ENCODE measurements at regions not wholly inside any gene's neighbourhood (a gene's known extent, or its start where the extent isn't known, plus 50 kb on each side); places are given as distances from the start of the nearest gene placed in this dataset.
"Not testable (repeated sequence)": the region's sequence is repeated elsewhere in the genome, so short reads cannot be mapped to it uniquely, and the experiment has no call there.

DNA sequence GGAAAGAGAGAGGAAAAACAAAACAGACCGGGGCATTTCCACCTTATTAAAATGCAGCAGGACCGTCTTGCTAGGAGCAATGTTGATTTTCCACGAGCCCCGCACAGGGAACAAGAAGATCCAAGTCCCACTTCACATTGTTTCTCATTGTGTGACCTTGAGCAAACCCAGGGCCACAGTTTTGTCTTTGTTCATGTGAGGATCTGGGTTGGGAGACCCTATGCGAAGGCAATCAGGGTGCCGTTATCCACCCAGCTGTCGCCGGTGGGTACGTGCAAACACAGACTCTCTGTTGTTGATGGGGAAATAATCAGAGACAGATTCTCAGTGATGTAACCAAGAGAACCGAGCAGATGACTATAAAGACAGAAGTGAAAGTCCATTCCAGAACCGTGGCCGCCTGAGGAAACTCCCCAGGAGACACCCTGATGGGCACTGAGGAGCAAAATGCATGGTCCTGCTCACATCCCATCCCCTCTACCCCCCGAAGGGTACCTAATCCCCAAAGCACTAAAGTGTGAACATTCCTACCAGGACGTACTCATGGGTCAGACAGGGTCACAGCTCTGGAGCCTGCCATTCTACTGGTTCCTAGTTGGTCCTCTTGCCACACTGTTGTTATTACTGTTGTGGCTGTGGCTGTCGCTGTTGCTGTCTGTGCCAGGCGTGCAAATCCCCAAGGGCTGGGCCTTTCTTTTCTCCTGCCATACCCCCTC, 102.7 kb upstream of the RBPJ start:
- DNase-seq: no peak

DNA sequence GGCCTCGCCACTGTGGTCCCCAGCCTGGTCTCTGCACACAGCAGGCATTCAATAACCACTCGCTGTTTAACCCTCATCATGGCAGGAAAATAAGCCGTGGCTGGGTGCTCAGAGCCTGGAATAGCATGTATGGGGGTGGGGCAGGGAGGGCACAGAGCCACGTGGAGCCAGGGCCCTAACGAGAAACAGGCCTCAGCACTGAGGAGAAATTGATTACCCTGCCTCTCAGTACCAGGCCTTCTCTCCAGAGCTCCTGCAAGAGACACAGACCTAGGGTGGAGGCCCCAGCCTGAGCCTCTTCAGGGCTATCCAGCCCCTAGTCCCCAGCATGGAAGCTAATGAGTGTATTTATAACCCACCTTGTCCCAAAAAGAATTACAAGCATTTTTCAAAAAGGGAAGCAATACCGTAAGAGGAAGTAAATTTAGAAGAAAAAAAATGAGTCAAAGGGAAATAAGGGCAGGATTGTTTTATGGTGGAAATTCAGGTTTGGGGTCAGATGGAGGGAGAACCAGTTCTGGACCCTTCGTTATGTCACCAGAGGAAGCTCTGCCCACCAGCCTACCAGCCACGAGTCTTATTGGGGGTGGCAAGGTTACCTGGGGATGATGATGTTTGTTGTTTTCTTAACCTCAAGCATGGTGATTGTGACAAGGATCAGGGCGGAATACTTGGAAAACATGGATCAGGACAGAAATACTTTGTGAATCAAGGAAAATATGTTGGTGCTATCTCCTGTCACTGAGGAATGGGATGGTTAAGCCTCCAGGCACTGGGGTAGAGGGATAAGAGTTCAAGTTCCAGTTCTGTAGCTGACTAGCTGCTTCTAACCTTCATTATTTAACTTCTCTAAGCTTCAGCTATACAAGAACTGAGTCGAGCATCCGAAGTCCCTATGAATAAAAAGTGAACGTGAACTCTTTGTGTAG, 101.9 kb upstream of the RBPJ start:
- DNase-seq: no peak

DNA sequence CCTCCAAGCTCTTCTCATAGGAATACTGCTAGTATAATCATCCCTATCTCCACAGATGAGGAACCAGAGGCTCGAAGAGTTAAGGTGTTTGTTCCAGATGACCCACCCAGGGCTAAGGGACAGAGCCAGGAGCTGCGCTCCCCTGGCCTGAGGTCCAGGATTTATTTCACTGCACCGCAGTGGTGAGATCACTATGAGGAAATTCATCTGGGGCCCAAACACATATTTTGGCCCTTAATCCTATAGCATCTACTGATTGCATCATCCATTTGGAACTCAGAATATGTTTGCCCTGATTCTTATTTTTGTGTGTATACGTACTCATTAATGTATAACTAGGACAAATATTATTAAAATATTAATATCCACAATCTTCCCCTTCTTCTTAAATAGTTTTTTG, 100.1 kb upstream of the RBPJ start:
- DNase-seq: no peak

DNA sequence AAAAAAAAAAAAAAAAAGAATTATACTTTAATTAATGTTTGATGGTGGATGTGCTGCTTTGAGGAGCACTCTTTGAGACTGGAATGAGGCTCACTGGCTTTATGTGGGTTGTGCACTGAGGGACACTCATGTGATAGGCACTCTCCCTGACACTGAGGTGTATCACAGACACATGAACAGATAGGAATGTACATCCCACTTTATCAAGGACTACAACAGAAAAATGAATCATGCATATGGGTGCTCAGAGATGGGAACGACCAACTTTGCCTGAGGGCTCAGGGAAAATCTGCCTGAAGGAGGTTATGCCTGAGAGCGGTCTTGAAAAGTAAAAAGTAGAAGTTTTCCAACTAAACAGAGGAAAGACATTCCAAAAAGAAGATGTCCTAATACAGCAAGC, 97.7 kb upstream of the RBPJ start:
- no peak for DNase-seq

DNA sequence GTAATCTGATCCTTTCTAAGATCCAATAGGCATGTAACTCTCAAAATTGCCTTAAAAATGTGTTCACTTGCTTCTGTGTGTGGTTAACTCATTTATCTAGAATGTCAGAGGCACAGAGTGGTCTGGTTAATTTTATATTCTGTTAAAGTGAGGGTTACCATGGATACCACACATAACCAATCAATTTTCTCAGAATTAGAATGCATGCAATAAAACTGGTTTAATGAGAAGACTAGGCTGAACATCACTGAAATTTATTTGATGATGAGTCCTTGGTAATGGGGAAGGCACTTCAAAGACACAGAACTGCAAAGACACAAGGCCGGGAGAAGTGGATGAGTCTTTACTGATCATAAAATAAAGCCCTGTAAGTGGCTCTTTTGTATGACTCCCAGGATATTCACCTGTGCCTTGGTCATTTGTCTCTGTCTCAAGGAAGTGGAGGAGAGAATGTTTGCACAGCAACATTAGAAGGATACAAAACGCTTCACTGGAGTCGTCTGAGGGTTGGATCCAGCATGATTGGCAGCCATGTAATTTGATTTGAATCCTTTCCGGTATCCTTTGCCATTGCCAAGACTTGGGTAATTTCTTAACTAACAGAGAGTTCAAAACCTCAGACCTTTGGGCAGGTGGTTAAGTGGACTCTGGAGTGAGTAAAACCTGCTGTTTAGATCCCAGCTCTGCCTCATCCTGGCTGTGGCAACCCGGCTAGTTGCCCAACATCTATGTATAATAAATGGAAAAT, 94.0 kb upstream of the RBPJ start:
- no peak for DNase-seq

DNA sequence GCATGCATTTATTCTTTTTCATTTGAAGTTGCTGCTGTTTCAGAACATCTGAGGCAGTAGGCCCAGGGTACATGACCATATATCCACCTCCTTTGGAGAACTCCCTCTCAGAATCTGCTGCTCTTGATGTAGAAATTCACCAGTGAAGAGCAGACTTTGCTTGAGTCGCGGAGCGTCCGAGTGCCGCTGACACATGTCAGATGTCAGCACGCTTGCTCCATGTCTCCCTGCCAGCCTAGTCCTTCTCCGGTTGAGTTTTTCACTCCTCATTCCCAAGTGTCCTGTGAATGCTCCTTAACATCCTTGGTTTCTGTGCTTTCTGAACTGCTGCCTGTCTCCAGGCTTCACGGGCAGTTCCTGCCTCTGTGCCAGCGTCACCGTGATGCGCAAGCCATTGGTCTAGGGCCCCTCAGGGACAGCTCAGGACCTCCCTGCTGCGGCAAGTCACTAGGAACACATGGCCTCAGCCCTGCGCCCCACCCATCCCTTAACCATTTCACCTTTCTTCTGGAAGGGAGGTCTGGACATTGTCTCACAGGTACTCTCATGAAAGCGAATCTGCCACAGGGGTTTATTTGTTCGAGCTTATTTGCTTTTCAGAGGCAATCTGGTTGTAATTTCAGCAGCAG, 93.1 kb upstream of the RBPJ start:
- DNase-seq: no peak

DNA sequence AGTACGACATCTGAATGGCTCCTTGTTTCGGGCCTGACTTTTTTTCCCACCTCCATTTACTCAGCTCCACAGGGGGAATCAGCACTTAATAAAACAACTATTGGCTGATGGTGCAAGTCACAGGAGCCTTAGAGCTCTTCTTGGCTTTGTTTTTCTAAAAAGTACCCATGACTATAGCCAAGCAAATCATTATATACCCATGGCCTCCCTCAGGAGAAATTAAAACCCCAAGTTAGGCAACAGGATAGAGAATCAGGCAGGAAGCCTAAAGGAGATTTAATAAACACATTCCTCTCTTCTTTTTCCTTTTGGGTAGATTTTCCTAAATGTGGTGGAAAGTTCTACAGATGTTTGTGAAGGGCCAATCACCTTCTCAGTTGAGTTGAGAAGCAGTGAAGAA, 91.9 kb upstream of the RBPJ start:
- DNase-seq: no peak

DNA sequence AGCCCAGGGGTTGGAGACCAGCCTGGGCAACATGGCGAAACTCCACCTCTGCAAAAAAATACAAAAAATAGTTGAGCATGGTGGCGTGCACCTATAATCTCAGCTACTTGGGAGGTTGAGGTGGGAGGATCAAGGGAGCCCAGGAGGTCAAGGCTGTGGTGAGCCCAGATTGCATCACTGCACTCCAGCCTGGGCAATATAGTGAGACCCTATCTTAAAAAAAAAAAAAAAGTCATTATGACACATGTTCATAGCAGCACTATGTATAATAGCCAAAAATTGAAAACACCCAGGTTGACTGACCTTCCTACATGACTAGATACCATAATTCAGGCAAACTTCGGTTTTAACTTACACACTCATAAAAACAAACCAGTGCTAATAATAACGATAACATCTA, 90.8 kb upstream of the RBPJ start:
- DNase-seq: no peak

DNA sequence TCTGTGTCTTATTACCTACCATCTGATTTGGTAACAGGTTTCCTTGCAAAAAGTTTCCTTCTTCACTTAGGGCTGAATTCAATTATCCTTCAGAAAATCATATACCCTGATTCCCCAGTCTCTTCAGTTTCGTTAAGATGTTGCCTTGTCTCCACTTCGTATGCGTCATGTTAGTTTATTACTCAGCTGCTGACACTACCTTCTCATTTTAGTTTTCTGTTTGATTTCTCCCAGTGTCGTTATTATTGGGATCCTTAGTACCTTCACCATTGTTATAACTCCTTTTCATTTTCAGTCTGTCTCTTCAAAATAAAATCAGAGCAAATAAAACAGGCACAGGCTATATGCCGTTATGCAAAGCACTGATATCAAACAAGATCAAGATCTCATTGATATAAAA, 87.5 kb upstream of the RBPJ start:
- no peak for DNase-seq

DNA sequence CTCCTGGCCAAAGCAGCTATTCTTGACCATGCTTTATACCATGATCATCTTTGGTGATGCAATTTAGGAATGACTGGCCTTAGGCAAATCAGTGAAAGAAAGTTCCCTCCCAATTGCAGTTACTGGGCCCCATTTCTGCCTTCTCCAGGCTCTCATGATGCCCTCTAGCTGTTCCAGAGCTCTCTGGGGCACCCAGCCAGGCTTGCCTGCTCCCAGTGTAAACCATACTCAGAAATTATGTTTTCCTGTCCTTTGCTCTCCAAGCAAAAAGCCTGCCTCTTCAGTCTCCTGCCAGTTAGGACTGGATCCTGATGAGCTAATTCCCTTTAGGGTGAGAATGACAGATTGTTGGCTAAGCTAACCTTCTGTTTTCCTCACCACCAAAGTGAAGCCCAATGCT, 85.3 kb upstream of the RBPJ start:
- DNase-seq: no peak

DNA sequence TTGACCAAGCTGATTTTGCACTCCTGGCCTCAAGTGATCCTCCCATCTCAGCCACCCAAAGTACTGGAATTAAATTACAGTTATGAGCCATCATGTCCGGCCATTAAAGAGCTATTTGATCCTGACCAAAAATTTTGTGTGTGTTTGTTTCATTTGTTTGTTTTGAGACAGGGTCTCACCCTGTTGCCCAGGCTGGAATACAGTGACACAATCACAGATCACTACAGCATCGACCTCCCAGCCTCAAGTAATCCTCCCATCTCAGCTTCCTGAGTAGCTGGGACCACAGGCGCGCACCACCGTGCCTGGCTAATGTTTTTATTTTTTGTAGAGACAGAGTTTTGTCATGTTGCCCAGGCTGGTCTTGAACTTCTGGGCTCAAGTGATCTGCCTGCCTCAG, 82.9 kb upstream of the RBPJ start:
- no peak for DNase-seq

DNA sequence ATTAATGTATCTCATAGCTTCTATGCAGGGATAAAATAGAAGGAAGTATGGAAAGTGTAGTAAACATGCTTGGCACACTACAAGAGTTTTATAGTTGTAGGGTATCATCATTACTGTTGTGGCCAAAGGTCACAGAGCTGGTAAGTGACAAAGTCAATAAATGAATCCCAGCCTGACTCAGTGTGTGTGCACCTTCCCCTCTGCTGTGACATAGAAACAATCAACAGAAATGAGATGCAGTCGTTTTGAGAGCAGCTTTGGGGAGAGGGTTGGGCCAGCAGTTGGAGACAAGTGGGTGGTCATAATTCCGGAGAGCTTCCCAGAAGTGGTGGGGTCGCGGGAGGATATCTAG, 82.4 kb upstream of the RBPJ start:
- DNase-seq: no peak

DNA sequence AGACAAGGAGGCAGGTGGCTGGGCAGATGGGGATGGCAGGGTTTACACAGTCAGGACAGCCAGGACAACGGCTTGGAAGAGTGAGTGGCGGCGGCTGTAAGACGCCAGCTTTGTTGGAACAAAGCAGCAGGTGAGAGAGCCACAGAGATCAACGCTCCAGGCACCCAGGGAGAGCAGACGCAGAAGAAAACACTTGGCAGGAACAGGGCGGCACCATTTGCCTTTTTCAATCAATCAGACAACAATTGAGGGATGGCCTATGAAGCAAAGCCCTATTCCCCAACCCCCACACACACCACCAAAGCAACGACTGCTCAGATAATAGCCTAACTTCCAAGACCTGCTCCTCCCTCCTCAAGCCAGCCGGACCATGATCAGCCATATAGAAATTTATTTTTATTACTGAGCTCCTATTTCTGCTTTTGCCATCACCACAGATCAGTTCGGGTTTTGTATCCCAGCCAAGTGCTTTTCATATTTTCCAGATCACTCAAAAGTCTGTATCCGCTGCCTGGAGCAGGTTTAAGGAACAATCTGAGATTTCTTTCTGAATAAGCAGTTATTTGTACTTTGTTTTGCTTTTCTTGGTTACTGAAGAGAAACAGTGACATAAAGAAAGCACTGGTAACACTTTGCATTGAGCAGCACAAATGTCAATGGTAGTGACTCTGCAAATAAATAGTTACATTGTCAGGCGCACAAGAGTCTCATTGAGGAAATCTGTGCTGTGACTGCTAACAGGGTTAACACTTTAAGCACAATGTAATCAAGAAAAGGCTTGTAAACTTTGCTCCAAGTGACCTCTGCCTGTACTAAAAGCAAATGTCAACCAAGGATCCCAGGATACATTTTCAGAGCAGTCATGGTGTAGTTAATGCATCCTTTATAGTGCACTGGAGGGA, 81.8 kb upstream of the RBPJ start:
- DNase-seq: no peak

DNA sequence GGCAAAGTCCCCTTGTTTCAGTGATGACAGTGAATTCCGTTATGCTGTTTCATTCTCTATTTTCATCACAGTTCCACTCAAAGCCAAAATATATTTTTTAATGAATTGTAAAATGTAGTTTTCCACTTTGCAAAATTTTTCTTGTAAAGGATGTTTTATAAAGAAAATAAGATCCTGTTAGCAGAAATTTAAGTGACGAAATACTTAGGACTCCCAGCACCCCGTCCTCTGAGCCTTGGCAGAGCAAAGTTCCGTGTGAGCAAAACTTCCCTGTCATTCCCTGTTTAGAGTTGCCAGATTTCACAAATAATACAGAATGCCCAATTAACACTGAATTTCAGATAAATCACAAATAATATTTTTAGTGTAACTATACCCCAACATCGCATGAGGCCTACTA, 81.0 kb upstream of the RBPJ start:
- no peak for DNase-seq

DNA sequence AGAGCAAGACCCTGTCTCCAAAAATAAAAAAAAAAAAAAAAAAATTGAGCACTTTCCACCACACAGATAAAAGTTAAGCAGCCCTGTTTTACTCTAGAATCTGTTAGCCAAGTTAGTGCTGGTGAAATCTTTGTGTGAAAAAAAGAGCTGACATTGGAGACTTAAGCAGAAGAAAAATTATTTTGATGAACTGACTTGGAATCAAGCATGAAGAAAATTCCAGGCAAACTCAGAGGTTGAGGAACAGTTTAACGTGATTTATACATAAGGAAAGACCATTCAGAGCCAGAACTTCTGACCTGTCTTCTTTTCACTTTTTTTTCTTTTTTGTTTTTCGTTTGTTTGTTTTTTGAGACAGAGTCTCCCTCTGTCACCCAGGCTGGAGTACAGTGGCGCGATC, 79.6 kb upstream of the RBPJ start:
- DNase-seq: no peak

DNA sequence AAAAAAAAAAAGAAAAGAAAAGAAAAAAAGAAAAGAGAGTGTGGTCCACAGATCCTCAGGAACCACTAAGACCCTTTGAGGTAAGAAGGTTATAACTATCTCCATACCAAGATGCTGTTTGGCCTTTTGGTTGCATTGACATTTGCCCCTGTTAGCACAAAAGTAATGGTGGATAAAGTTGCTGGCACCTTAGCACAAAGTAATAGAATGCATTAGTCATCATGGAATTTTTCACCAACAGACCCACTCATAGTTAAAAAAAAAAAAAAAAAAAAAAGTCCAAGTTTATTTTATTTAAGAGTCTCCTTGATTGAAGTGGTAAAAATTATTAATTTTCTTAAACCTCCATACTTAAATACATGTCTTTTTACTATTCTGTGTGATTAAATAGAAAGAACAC, 78.4 kb upstream of the RBPJ start:
- DNase-seq: no peak

DNA sequence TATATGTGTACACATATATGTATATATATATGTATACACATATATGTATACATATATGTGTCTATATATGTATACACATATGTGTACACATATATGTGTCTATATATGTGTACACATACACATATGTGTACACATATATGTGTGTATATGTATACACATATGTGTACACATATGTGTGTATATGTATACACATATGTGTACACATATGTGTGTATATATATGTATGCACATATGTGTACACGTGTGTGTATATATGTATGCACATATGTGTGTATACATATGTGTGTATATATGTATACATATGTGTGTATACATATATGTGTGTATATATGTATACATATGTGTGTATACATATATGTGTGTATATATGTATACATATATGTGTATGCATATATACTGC, 76.7 kb upstream of the RBPJ start:
- DNase-seq: not testable (repeated sequence)

DNA sequence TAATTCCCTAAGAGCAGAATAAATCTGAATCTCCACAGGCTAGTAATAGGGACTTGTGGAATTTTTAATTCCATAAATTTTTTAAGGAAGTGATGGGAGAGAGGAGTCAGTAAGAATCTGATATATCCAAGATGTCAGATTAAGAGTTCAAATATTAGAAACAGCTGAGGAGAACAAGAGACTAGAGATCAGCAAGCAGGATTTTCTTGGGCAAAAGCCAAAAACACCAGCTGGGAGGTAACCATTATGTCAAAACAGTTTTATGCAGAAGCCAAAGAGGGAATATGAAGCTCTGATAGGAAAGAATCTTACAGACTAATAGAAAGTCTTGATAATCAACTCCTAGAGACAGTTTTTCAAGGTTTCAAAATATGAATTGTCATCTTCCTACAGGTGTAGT, 72.2 kb upstream of the RBPJ start:
- DNase-seq: no peak

DNA sequence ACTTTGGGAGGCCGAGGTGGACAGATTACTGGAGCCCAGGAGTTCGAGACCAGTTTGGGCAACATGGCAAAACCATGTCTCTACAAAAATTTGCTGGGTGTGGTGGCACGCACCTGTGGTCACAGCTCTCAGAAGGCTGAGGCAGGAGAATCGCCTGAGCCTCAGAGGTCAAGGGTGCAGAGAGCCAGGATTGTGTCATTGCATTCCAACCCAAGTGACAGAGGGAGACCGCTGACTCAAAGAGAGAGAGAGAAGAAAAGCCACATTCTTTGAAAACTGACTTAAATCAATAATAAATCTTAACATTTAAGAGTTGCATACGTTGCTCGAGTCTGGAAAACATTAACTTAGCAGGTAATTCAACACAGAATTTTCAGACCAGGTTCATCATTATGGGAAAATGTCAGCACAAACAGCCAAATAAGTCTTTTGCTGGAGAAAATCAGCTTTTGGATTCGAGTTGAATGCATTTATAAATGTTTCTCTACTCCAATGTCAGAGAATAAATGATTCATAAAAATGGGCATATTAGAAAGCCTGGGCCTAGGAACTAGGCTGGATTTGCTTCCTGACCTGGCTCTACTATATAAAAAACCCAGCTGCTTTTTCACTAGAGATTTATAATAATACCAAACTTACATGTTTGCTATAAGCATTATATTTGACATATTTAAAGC, 68.3 kb upstream of the RBPJ start:
- DNase-seq: no peak

DNA sequence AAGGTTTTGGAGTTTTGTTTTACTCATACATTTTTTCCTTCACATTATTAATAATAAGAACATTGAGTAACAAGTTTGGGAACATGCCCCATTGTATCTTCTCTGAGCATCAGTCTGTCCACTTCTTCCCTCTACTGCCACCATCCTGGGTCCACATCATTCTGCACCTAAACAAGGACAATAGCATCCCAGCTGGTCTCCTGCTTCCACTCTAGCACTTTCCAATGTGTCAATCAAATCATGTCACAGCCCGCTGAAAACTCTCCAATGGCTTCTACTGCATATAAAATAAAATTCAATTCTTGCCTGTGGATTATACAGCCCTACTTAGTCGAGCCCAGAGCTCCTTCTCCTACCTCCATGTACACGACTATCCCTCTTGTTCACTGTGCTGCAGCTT, 66.8 kb upstream of the RBPJ start:
- DNase-seq: no peak

DNA sequence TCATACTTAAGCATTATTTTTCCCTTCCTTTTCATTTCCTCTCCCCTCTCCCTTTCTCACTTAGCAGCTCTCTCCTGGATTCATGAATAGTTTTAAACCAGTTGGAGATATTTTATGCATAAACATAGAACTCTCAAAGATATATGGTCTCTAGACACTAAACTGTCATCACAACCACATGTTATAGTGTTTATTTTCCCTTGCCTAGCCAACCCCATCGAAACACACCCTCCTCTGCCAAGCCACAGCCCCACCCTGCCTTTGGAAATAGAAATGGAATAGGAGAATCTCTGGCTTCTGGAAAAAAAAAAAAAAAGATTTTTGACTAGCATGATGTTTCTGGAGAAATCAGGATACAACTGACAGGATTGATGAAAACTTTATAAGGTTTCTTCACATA, 64.8 kb upstream of the RBPJ start:
- no peak for DNase-seq

DNA sequence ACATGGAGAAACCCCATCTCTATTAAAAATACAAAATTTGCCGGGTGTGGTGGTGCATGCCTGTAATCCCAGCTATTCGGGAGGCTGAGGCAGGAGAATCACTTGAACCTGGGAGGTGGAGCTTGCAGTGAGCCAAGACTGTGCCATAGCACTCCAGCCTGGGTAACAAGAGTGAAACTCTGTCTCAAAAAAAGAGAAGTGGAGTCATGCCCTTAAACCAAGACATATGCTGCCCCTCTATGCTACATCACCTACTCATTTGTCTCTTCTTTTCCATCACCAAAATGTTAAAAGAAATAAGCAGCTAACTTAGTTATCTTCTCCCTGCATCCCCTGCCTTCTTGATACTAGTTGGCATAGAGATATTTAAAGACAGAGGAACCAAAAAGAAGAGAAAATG, 63.4 kb upstream of the RBPJ start:
- not testable (repeated sequence) for DNase-seq
